ENCODE measurements at regions not wholly inside any gene's neighbourhood (a gene's known extent, or its start where the extent isn't known, plus 50 kb on each side); places are given as distances from the start of the nearest gene placed in this dataset.

DNA sequence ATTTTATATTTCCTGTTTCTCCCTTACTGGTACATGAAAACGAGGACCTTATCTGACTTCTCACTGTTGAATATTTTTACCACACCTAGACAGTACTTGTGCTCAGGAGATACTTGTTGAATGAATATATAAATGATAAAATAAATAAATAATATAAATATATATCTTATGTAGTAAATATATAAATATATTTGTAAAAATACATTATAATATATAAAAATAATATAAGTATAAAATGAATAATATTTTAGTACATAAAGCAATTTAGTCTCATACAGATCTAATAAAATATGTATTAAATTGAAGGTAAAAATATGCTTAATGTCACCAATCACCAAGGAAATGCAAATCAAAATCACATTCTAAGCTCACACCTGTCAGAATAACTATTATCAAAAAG, 360.6 kb downstream of the EFNA5 start:
- TF ChIP-seq, protein P1, sequence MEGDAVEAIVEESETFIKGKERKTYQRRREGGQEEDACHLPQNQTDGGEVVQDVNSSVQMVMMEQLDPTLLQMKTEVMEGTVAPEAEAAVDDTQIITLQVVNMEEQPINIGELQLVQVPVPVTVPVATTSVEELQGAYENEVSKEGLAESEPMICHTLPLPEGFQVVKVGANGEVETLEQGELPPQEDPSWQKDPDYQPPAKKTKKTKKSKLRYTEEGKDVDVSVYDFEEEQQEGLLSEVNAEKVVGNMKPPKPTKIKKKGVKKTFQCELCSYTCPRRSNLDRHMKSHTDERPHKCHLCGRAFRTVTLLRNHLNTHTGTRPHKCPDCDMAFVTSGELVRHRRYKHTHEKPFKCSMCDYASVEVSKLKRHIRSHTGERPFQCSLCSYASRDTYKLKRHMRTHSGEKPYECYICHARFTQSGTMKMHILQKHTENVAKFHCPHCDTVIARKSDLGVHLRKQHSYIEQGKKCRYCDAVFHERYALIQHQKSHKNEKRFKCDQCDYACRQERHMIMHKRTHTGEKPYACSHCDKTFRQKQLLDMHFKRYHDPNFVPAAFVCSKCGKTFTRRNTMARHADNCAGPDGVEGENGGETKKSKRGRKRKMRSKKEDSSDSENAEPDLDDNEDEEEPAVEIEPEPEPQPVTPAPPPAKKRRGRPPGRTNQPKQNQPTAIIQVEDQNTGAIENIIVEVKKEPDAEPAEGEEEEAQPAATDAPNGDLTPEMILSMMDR (IDR thresholded peaks at IDR 0.05) = no peak
- TF ChIP-seq EP300 (IDR thresholded peaks at IDR 0.05) (no peak), POLR2AphosphoS5 (IDR thresholded peaks at IDR 0.05) (no peak), POLR2A (IDR thresholded peaks at IDR 0.05) (no peak)

Data from stomach (tissue), 4 donors.